Ascending aorta (tissue), 2 donors: ENCODE measurements at regions not wholly inside any gene's neighbourhood (a gene's known extent, or its start where the extent isn't known, plus 50 kb on each side); places are given as distances from the start of the nearest gene placed in this dataset.
"Not testable (repeated sequence)": the region's sequence is repeated elsewhere in the genome, so short reads cannot be mapped to it uniquely, and the experiment has no call there.

Experiments used
- DNase-seq, 2 donors: peaks; one replicate each; pipeline ENCODE4 v3.0.0-alpha.2; 2019; ENCODE audit warnings: low spot score in 2 of 2
- H3K27ac ChIP-seq, 2 donors: fragments of 200-600 bp; sonication (generic); one replicate each; pipeline ENCODE4 v1.5.1; 2016 to 2017; ENCODE audit warnings: mild to moderate bottlenecking in 1 of 2
- H3K27me3 ChIP-seq: fragments of 200-600 bp; sonication (generic); one replicate; pipeline ENCODE4 v1.5.1; 2017
- H3K36me3 ChIP-seq, 2 donors: fragments of 200-600 bp; sonication (generic); one replicate each; pipeline ENCODE4 v1.5.1; 2016
- H3K4me1 ChIP-seq, 2 donors: fragments of 200-600 bp; sonication (generic); one replicate each; pipeline ENCODE4 v1.5.1; 2016 to 2017; ENCODE audit warnings: mild to moderate bottlenecking in 1 of 2
- H3K4me3 ChIP-seq, 2 donors: fragments of 200-600 bp; sonication (generic); one replicate each; pipeline ENCODE4 v1.5.1; 2016 to 2017; ENCODE audit warnings: mild to moderate bottlenecking in 1 of 2
- H3K9me3 ChIP-seq, 2 donors: fragments of 200-600 bp; sonication (generic); one replicate each; pipeline ENCODE4 v1.5.1; 2016
- CTCF ChIP-seq, 3 experiments: fragments of 200-600 bp in 2 of 3; fragments of 450-650 bp in 1 of 3; sonication (generic) in 2 of 3; IDR thresholded peaks; one replicate each; pipeline ENCODE4 v1.5.1; 2016 to 2019; ENCODE audit warnings: antibody characterized with exemption in 3 of 3, mild to moderate bottlenecking in 1 of 3, moderate library complexity in 1 of 3
- intact Hi-C: fragments of 100-400 bp; cut with DNase I; formaldehyde crosslinking; loops from one replicate; pipeline ENCODE4 v1.15.1; 2023

- Histone ChIP-seq H3K9me3 (no peaks in the 10 kb centered on the region), H3K27ac (no peak overlapping the region), H3K36me3 (no peaks in the 10 kb centered on the region), H3K4me1 (no peaks in the 10 kb centered on the region), H3K27me3 (no peaks in the 10 kb centered on the region), H3K4me3 (no peak overlapping the region)
- intact Hi-C loops, result no loop called here
- no peak for TF ChIP-seq CTCF (IDR thresholded peaks at IDR 0.05)
- DNase-seq, result no peak
Measured at GRCh38 chr2:238774071-238774470, 73.8 kb upstream of the TWIST2 start.

GRCh38 chr2:238774980-238775509 is 72.8 kb upstream of the TWIST2 start:
- no peaks in the 10 kb centered on the region for H3K36me3 ChIP-seq
- H3K27ac ChIP-seq, result no peak overlapping the region
- no peak for DNase-seq
- H3K27me3 ChIP-seq, result no peaks in the 10 kb centered on the region
- no peaks in the 10 kb centered on the region for H3K9me3 ChIP-seq
- H3K4me1 ChIP-seq, result no peaks in the 10 kb centered on the region
- intact Hi-C loops, result no loop called here
- no peak overlapping the region for H3K4me3 ChIP-seq
- TF ChIP-seq CTCF (IDR thresholded peaks at IDR 0.05), result no peak

- H3K4me1 ChIP-seq, result no peaks in the 10 kb centered on the region
- H3K27me3 ChIP-seq, result no peaks in the 10 kb centered on the region
- no peaks in the 10 kb centered on the region for H3K36me3 ChIP-seq
- no peak overlapping the region for H3K4me3 ChIP-seq
- no peak for DNase-seq
- TF ChIP-seq CTCF (IDR thresholded peaks at IDR 0.05), result no peak
- no peaks in the 10 kb centered on the region for H3K9me3 ChIP-seq
- H3K27ac ChIP-seq, result no peak overlapping the region
- intact Hi-C loops, result no loop called here
Measured at GRCh38 chr2:238775591-238775990, 72.3 kb upstream of the TWIST2 start.

GRCh38 chr2:238776003-238776760 is 71.7 kb upstream of the TWIST2 start:
- H3K4me3 ChIP-seq, result no peak overlapping the region
- H3K4me1 ChIP-seq, result no peaks in the 10 kb centered on the region
- no peaks in the 10 kb centered on the region for H3K9me3 ChIP-seq
- no peaks in the 10 kb centered on the region for H3K36me3 ChIP-seq
- H3K27ac ChIP-seq, result no peak overlapping the region
- no peak for TF ChIP-seq CTCF (IDR thresholded peaks at IDR 0.05)
- DNase-seq, result no peak
- intact Hi-C loops, result no loop called here
- no peaks in the 10 kb centered on the region for H3K27me3 ChIP-seq

- H3K36me3 ChIP-seq, intact Hi-C loops, DNase-seq, H3K27me3 ChIP-seq, H3K4me1 ChIP-seq, H3K27ac ChIP-seq, H3K9me3 ChIP-seq, H3K4me3 ChIP-seq: not testable (repeated sequence)
Measured at GRCh38 chr2:238776761-238777046, 71.2 kb upstream of the TWIST2 start.

GRCh38 chr2:238777369-238778067 is 70.4 kb upstream of the TWIST2 start:
- intact Hi-C loops, result no loop called here

More at GRCh38 chr2:238777369-238778067, 70.4 kb upstream of the TWIST2 start:
- Histone ChIP-seq H3K9me3 (no peaks in the 10 kb centered on the region), H3K27ac (no peak overlapping the region), H3K4me1 (no peaks in the 10 kb centered on the region), H3K36me3 (no peaks in the 10 kb centered on the region), H3K27me3 (no peaks in the 10 kb centered on the region), H3K4me3 (no peak overlapping the region)
- DNase-seq, result no peak
- no peak for TF ChIP-seq CTCF (IDR thresholded peaks at IDR 0.05)
